A673 (cell line): ENCODE measurements at regions not wholly inside any gene's neighbourhood (a gene's known extent, or its start where the extent isn't known, plus 50 kb on each side); places are given as distances from the start of the nearest gene placed in this dataset.

ENCODE experiments used
- EZH2 ChIP-seq: fragments of 200-600 bp; sonication (generic); IDR thresholded peaks from 2 replicates; pipeline ENCODE4 v1.6.1; 2017; ENCODE audit warnings: borderline replicate concordance, low read depth, mild to moderate bottlenecking, mixed read lengths, antibody characterized with exemption, low read length; ENCODE audit not compliant: poor library complexity, severe bottlenecking
- TF ChIP-seq, protein P1 (sequence below): fragments of 300-800, 200-600 bp; sonication (generic); conservative IDR thresholded peaks from 2 replicates; pipeline ENCODE4 v1.5.1; 2017; ENCODE audit warnings: low read depth, mild to moderate bottlenecking, antibody characterized with exemption, low read length, moderate library complexity, mixed read lengths

DNA sequence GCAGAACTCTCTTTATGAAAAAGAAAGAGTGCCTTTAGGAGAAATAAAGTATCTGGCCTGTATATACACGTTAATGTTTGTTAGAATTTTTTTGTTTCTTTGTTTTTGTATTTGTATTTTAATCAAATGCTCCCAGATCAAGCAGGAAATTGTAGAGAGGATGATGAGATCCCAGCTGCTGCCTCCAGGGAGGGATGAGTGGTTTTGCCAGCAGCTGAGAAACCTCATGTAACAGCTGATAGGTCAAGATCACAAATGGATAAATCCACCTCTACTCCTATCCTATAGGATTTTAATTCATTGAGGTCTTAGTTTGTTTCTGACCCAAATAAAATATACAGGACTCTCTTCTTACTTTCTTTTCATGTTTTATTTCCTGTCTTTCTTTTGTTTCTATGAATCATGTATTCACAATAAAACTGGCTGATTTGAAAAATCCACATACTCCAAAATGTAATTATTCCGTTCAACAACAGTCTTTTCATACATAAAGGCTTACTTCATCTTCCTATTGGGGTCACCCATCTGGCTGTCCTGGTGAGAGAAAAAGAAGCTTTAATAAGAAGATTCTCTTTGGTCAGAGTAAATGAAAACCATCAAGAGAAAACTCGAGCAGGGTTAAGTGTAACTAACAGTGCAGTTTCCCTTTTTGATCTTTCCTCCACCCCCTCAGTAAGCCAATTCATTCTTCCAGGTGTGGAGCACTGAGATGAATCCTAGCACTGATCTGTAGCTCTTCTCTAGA lies 129.3 kb upstream of the PLPPR5 start:
- TF ChIP-seq, protein P1, sequence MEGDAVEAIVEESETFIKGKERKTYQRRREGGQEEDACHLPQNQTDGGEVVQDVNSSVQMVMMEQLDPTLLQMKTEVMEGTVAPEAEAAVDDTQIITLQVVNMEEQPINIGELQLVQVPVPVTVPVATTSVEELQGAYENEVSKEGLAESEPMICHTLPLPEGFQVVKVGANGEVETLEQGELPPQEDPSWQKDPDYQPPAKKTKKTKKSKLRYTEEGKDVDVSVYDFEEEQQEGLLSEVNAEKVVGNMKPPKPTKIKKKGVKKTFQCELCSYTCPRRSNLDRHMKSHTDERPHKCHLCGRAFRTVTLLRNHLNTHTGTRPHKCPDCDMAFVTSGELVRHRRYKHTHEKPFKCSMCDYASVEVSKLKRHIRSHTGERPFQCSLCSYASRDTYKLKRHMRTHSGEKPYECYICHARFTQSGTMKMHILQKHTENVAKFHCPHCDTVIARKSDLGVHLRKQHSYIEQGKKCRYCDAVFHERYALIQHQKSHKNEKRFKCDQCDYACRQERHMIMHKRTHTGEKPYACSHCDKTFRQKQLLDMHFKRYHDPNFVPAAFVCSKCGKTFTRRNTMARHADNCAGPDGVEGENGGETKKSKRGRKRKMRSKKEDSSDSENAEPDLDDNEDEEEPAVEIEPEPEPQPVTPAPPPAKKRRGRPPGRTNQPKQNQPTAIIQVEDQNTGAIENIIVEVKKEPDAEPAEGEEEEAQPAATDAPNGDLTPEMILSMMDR = no peak
- TF ChIP-seq EZH2 = no peak
